H9 (cell line): ENCODE measurements at regions not wholly inside any gene's neighbourhood (a gene's known extent, or its start where the extent isn't known, plus 50 kb on each side); places are given as distances from the start of the nearest gene placed in this dataset.

Experiments used
- DNase-seq: peaks from one replicate; pipeline ENCODE4 v3.0.0-alpha.2; 2017
- H2AFZ ChIP-seq: one replicate; pipeline ENCODE4 v1.6.1; 2013; ENCODE audit warnings: mild to moderate bottlenecking, low read length, control low read depth, moderate library complexity
- H2AK5ac ChIP-seq: 2 replicates; pipeline ENCODE4 v1.6.1; 2013; ENCODE audit warnings: low read length, control low read depth, mixed read lengths; ENCODE audit not compliant: insufficient read length
- H2BK120ac ChIP-seq: one replicate; pipeline ENCODE4 v1.6.1; 2013; ENCODE audit warnings: low read depth, mild to moderate bottlenecking, low read length, control low read depth, inconsistent platforms; ENCODE audit not compliant: poor library complexity, severe bottlenecking
- H2BK12ac ChIP-seq: 2 replicates; pipeline ENCODE4 v1.6.1; 2013; ENCODE audit warnings: low read length, control low read depth, mixed read lengths, low read depth; ENCODE audit not compliant: insufficient read length
- H2BK15ac ChIP-seq: 2 replicates; pipeline ENCODE4 v1.6.1; 2013; ENCODE audit warnings: low read depth, low read length, control low read depth
- H2BK20ac ChIP-seq: one replicate; pipeline ENCODE4 v1.6.1; 2013; ENCODE audit warnings: low read depth, mild to moderate bottlenecking, low read length, control low read depth, inconsistent platforms; ENCODE audit not compliant: poor library complexity, severe bottlenecking
- H2BK5ac ChIP-seq: 2 replicates; pipeline ENCODE4 v1.6.1; 2013; ENCODE audit warnings: low read length, control low read depth, mixed read lengths; ENCODE audit not compliant: insufficient read length
- H3K14ac ChIP-seq: 2 replicates; pipeline ENCODE4 v1.6.1; 2013; ENCODE audit warnings: low read length, control low read depth; ENCODE audit not compliant: insufficient read depth
- H3K18ac ChIP-seq: 2 replicates; pipeline ENCODE4 v1.6.1; 2013; ENCODE audit warnings: low read depth, mild to moderate bottlenecking, mixed read lengths, low read length, control low read depth; ENCODE audit not compliant: insufficient read length
- H3K23ac ChIP-seq: 2 replicates; pipeline ENCODE4 v1.6.1; 2013; ENCODE audit warnings: low read length, control low read depth, mixed read lengths, low read depth; ENCODE audit not compliant: insufficient read length
- H3K23me2 ChIP-seq: 2 replicates; pipeline ENCODE4 v1.6.1; 2013; ENCODE audit warnings: low read depth, mild to moderate bottlenecking, mixed read lengths, low read length, control low read depth; ENCODE audit not compliant: insufficient read length, poor library complexity, severe bottlenecking
- H3K27ac ChIP-seq: 2 replicates; pipeline ENCODE4 v1.5.1; 2013; ENCODE audit warnings: low read length, control low read depth, mixed read lengths, low read depth; ENCODE audit not compliant: insufficient read length
- H3K27me3 ChIP-seq: 2 replicates; pipeline ENCODE4 v1.6.1; 2013; ENCODE audit warnings: low read length, control low read depth, inconsistent platforms; ENCODE audit not compliant: insufficient read depth
- H3K4ac ChIP-seq: 2 replicates; pipeline ENCODE4 v1.6.1; 2013; ENCODE audit warnings: low read depth, mild to moderate bottlenecking, control low read depth, inconsistent platforms, low read length, moderate library complexity
- H3K4me1 ChIP-seq: 2 replicates; pipeline ENCODE4 v1.6.1; 2013; ENCODE audit warnings: low read length, control low read depth, inconsistent platforms; ENCODE audit not compliant: insufficient read depth
- H3K4me2 ChIP-seq: 2 replicates; pipeline ENCODE4 v1.6.1; 2013; ENCODE audit warnings: low read length, control low read depth, mixed read lengths; ENCODE audit not compliant: insufficient read length, insufficient read depth
- H3K56ac ChIP-seq: 2 replicates; pipeline ENCODE4 v1.6.1; 2013; ENCODE audit warnings: low read depth, mild to moderate bottlenecking, mixed read lengths, low read length, control low read depth; ENCODE audit not compliant: insufficient read length
- H3K79me1 ChIP-seq: 2 replicates; pipeline ENCODE4 v1.6.1; 2013; ENCODE audit warnings: low read depth, mild to moderate bottlenecking, moderate library complexity, low read length, control low read depth, inconsistent platforms; ENCODE audit not compliant: insufficient read depth, poor library complexity, severe bottlenecking
- H3K79me2 ChIP-seq: 2 replicates; pipeline ENCODE4 v1.6.1; 2013; ENCODE audit warnings: low read length, control low read depth, inconsistent platforms; ENCODE audit not compliant: insufficient read depth
- H3K9ac ChIP-seq: 2 replicates; pipeline ENCODE4 v1.6.1; 2013; ENCODE audit warnings: low read length, control low read depth, mixed read lengths; ENCODE audit not compliant: insufficient read length; ENCODE audit errors: extremely low read depth
- H3K9me3 ChIP-seq: one replicate; pipeline ENCODE4 v1.6.1; 2013; ENCODE audit warnings: low read depth, low read length, inconsistent platforms; ENCODE audit not compliant: control insufficient read depth
- H3T11ph ChIP-seq: one replicate; pipeline ENCODE4 v1.6.1; 2013; ENCODE audit warnings: mild to moderate bottlenecking, low read length, control low read depth, inconsistent platforms
- H4K20me1 ChIP-seq: one replicate; pipeline ENCODE4 v1.6.1; 2013; ENCODE audit not compliant: control insufficient read depth, insufficient read length, insufficient read depth
- H4K5ac ChIP-seq: 2 replicates; pipeline ENCODE4 v1.6.1; 2013; ENCODE audit warnings: low read depth, mild to moderate bottlenecking, mixed read lengths, low read length, control low read depth; ENCODE audit not compliant: insufficient read length
- H4K8ac ChIP-seq: replicated peaks from 2 replicates; pipeline ENCODE4 v1.6.1; 2013; ENCODE audit warnings: low read length, control low read depth, mixed read lengths, low read depth; ENCODE audit not compliant: insufficient read length
- H4K91ac ChIP-seq: 2 replicates; pipeline ENCODE4 v1.6.1; 2013; ENCODE audit warnings: low read depth, mild to moderate bottlenecking, moderate library complexity, mixed read lengths, low read length, control low read depth; ENCODE audit not compliant: insufficient read length
- H3K27ac Mint-ChIP-seq, 3 experiments: 2 replicates in 2 of 3; 3 replicates in 1 of 3; pipeline ENCODE4 v1.8.0; 2020 to 2021; ENCODE audit warnings: mixed read lengths in 3 of 3, mild to moderate bottlenecking in 1 of 3, moderate library complexity in 1 of 3
- H3K27me3 Mint-ChIP-seq: 2 replicates; pipeline ENCODE4 v1.8.0; 2021; ENCODE audit warnings: low read depth, mild to moderate bottlenecking, moderate library complexity, mixed read lengths
- H3K36me3 Mint-ChIP-seq, 3 experiments: 2 replicates in 2 of 3; 3 replicates in 1 of 3; pipeline ENCODE4 v1.8.0; 2020 to 2021; ENCODE audit warnings: low read depth in 3 of 3, mixed read lengths in 3 of 3; ENCODE audit not compliant: insufficient read depth in 1 of 3
- H3K4me1 Mint-ChIP-seq, 2 experiments: 2 replicates each; pipeline ENCODE4 v1.8.0; 2020; ENCODE audit warnings: mixed read lengths in 2 of 2
- H3K4me3 Mint-ChIP-seq, 2 experiments: 2 replicates in 1 of 2; 3 replicates in 1 of 2; pipeline ENCODE4 v1.8.0; 2020 to 2021; ENCODE audit warnings: mild to moderate bottlenecking in 2 of 2, mixed read lengths in 2 of 2, moderate library complexity in 1 of 2
- H3K9me3 Mint-ChIP-seq, 2 experiments: 2 replicates in 1 of 2; 3 replicates in 1 of 2; pipeline ENCODE4 v1.8.0; 2020; ENCODE audit warnings: mild to moderate bottlenecking in 2 of 2, mixed read lengths in 2 of 2, moderate library complexity in 1 of 2
- CTCF ChIP-seq: fragments of 200-600 bp; sonication (generic); conservative IDR thresholded peaks from 3 replicates; pipeline ENCODE4 v1.8.0; 2021; ENCODE audit warnings: antibody characterized with exemption, mild to moderate bottlenecking
- WGBS: extraction: QIAGEN DNeasy Blood & Tissue Kit; methylation state at CpG from one replicate; pipeline ENCODE4 v1.1.7; 2013; ENCODE audit warnings: missing lambda C conversion rate, low lambda C conversion rate, mixed read lengths; ENCODE audit not compliant: insufficient read length; ENCODE audit errors: extremely low coverage; 5-methylcytosine and 5-hydroxymethylcytosine counted together

- H3K79me1 ChIP-seq, result no peaks in the 10 kb centered on the region
- no peak overlapping the region for H3K4me2 ChIP-seq
- DNase-seq, result no peak
- no peak overlapping the region for H2BK20ac ChIP-seq
- no CpG with 5 or more reads among the region's 3 CpGs for WGBS
- H3K9me3 Mint-ChIP-seq, result no peaks in the 10 kb centered on the region
- H3K4ac ChIP-seq, result no peak overlapping the region
- H3T11ph ChIP-seq, result no peak overlapping the region
- H3K4me1 Mint-ChIP-seq, result peaks cover 10 to 16% of the 10 kb centered on the region in 2 experiments
- no peaks in the 10 kb centered on the region for H3K9me3 ChIP-seq
- H2BK5ac ChIP-seq, result no peak overlapping the region
- H2BK12ac ChIP-seq, result no peak overlapping the region
- H4K8ac ChIP-seq, result no peak overlapping the region
- H3K27ac ChIP-seq, result no peak overlapping the region
- H2BK120ac ChIP-seq, result no peak overlapping the region
- no peaks in the 10 kb centered on the region for H4K20me1 ChIP-seq
- H4K91ac ChIP-seq, result no peak overlapping the region
- H3K14ac ChIP-seq, result no peak overlapping the region
- H3K79me2 ChIP-seq, result no peaks in the 10 kb centered on the region
- no peak overlapping the region for H2AK5ac ChIP-seq
- no peak overlapping the region for H2BK15ac ChIP-seq
- no peaks in the 10 kb centered on the region for H3K23me2 ChIP-seq
- TF ChIP-seq CTCF, result no peak
- no peaks in the 10 kb centered on the region for H3K27me3 Mint-ChIP-seq
- H3K18ac ChIP-seq, result no peak overlapping the region
- peak overlapping the region in 1 of 3 experiments; percentile 41; a peak in 1 of 7 replicates for H3K27ac Mint-ChIP-seq
- no peak overlapping the region for H3K4me3 Mint-ChIP-seq
- H3K36me3 Mint-ChIP-seq, result no peaks in the 10 kb centered on the region
- H3K27me3 ChIP-seq, result no peaks in the 10 kb centered on the region
- no peak overlapping the region for H4K5ac ChIP-seq
- H3K23ac ChIP-seq, result no peak overlapping the region
- H3K9ac ChIP-seq, result no peak overlapping the region
- H3K4me1 ChIP-seq, result no peaks in the 10 kb centered on the region; the same call in 1 of the 2 replicates
- H3K56ac ChIP-seq, result no peak overlapping the region
- no peak overlapping the region for H2AFZ ChIP-seq
These were observed 56.0 kb upstream of the SPPL2A start for GRCh38 chr15:50821476-50821875.
